Epithelial cell of proximal tubule (primary cell): ENCODE measurements at regions not wholly inside any gene's neighbourhood (a gene's known extent, or its start where the extent isn't known, plus 50 kb on each side); places are given as distances from the start of the nearest gene placed in this dataset.
"Not testable (repeated sequence)": the region's sequence is repeated elsewhere in the genome, so short reads cannot be mapped to it uniquely, and the experiment has no call there.

ENCODE experiments used
- DNase-seq: peaks from one replicate; pipeline ENCODE4 v3.0.0-alpha.2; 2011; ENCODE audit warnings: low read depth
- H3K4me3 ChIP-seq: 2 replicates; pipeline ENCODE4 v1.5.1; 2011; ENCODE audit warnings: low read depth, mild to moderate bottlenecking, low read length
- CTCF ChIP-seq: conservative IDR thresholded peaks from 2 replicates; pipeline ENCODE4 v1.5.1; 2012; ENCODE audit warnings: low read depth, mild to moderate bottlenecking, low read length

- DNase-seq = no peak
- TF ChIP-seq CTCF = no peak
- no peak overlapping the region for H3K4me3 ChIP-seq
Observed at GRCh38 chr3:70640481-70640880, 328.0 kb upstream of the MDFIC2 start.

GRCh38 chr3:70635301-70635700 lies 322.9 kb upstream of the MDFIC2 start:
- no peak for DNase-seq
- no peak for TF ChIP-seq CTCF
- no peak overlapping the region for H3K4me3 ChIP-seq

DNA sequence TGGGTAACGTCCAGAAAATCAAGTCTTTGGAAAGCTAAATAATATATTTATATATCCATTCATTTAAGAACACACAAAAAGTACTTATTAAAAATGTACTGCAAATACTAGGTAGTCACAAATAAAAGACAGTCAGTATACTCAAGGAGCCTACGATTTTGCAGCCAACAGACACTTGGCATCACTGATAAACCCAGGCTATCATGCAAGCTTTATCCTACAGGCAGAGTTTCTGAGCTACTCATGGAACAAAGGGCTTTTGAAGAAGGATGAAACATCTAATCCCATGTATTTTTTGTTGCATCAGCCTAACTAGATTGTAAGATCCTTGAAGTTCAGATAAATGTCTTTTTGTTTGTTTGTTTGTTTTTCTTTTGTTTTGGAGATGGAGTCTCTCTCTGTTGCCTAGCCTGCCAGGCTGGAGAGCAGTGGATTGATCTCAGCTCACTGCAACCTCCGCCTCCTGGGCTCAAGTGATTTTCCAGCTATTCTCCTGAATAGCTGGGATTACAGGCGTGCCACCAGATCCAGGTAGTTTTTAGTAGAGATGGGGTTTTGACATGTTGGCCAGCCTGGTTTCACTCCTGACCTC lies 319.4 kb upstream of the MDFIC2 start:
- no peak for TF ChIP-seq CTCF
- DNase-seq = no peak
- no peak overlapping the region for H3K4me3 ChIP-seq

DNA sequence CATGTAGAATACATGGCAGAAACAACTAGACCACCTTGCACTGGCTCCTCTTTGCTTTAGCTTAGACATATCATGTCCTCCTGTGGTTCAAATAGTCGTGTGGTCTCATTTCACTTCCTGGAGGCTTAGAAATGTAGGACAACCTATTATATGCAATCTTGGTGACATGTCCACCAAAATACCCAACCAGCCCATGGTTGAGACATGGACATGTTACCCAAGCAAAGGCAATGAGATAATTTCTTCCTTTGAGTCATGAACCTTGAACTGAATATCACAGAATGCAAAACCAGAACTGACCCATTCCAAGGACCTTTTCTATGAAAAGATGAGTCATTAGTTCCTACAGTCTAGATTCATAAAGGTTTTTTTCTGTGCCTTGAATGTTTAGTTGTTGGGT lies 309.0 kb upstream of the MDFIC2 start:
- TF ChIP-seq CTCF = no peak

GRCh38 chr3:70620956-70621355 lies 308.5 kb upstream of the MDFIC2 start:
- TF ChIP-seq CTCF = no peak
- no peak for DNase-seq
- H3K4me3 ChIP-seq = no peak overlapping the region

More for the DNA sequence above, 309.0 kb upstream of the MDFIC2 start:
- H3K4me3 ChIP-seq = no peak overlapping the region
- no peak for DNase-seq

GRCh38 chr3:70620367-70620766 lies 307.9 kb upstream of the MDFIC2 start:
- no peak for TF ChIP-seq CTCF

DNA sequence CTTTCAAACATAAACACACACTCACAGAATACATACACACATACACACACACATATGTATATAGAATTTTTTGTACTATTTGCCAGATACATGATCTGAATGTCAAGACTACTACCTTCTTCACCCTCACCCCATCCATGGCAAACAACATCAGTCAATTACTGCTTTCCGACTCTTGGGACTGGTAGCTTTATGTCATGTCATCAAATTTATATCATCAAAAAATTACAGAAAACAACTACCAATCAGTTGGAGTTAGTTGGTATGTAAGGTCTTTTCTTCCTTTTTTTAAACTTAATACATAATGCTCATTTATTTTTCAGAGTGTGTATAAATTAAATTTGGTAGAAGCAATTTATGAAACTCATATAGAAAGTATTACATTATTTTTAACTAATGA lies 305.7 kb upstream of the MDFIC2 start:
- no peak for DNase-seq
- TF ChIP-seq CTCF = no peak

More at GRCh38 chr3:70620367-70620766, 307.9 kb upstream of the MDFIC2 start:
- no peak for DNase-seq
- no peak overlapping the region for H3K4me3 ChIP-seq

GRCh38 chr3:70617349-70617748 lies 304.9 kb upstream of the MDFIC2 start:
- H3K4me3 ChIP-seq, DNase-seq: not testable (repeated sequence)

More for the DNA sequence above, 305.7 kb upstream of the MDFIC2 start:
- H3K4me3 ChIP-seq = no peak overlapping the region
